ENCODE measurements at regions not wholly inside any gene's neighbourhood (a gene's known extent, or its start where the extent isn't known, plus 50 kb on each side); places are given as distances from the start of the nearest gene placed in this dataset.
"Not testable (repeated sequence)": the region's sequence is repeated elsewhere in the genome, so short reads cannot be mapped to it uniquely, and the experiment has no call there.

DNA sequence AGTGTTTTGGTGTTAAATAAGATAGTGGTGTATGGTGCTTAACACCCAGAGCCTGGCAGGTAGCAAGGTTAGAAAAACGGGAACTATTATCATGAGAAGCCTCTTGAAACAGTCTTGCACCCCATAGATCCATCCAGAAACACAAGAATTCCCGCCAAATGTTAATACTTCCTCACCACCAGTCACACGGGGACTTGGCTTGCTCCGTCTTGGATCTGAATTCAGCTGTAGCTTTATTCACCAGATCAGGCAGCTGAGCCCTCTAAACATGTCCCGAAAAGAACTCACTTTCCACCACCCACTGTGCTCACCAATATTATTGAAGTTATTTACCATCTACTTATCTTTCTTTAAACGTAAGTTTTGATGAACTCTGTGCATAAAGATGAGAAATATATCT is 101.6 kb upstream of the PTPN3 start:
- no peak for DNase-seq

DNA sequence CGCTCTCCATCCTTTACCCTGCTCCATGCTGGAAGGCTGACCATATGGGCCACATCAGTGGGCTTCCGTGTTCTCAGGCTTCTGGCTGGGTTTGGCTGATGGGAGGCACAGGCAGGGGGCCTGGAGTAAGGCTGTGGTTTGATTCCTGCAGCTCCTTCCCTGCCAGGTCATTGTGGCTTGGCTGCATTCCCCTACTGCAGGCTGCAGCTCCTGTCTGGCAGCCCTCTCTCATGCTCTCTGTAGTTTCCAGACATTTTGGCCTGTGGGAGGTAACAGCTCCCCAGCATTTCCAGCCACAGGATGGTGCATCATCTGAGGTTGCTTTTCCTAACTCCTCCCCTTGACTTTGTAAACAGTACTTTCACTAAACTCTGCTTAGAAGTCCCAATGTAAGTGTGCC is 102.0 kb upstream of the PTPN3 start:
- DNase-seq: peak; percentile 70

DNA sequence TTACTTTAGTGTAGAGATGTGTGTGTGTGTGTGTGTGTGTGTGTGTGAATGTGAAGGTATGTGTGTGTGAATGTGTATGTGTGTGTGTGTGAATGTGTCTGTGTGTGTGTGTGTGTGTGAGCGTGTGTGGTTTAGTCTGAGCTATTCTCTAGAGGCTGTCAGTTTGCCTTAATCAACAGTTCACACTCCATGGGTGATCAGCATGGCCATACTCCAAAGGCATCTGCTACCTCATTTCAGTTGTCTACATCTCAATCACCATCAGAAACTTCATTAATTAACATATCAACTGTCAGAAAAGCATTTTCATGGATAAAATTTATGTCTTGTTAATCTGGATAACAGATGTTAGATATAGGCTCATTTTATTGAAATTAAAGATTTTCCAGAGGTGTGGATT is 103.1 kb upstream of the PTPN3 start:
- DNase-seq: no peak

DNA sequence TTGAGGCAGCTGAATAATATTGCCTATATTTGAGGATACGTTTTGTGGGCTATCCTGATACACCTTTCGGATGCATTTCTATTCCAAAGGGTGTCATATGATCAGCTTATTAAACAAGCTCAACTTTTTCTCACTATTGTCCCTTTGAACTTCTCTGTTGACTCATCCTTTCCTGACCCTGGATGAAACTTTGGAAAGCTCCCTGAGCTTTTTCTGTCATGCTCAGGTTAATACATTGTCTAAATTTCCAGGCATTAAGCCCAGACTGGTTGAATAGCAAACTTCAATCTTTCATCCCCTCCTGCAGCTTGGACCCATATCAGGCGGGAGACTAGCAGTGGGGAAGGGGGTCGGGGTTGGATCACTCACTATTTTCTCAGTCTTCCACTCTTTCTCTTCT is 104.9 kb upstream of the PTPN3 start:
- no peak for DNase-seq

DNA sequence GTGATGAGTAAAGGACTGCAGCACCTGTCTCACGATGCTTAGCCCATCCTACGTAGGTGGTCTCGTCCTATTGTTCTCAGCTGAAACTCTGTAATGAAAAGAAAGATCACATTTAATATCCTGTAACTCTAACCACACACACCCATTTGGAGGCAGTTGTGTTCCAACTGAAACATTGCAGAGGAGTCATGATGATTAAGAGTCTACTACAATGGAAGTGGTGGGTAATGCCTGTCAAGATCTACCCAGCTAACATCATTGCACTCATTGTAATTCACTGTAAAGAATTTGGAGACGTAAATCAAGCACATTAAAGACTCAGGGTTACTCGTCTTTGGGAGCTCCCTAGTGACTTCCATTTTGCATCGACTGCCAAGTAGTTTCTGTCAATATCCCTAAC is 106.0 kb upstream of the PTPN3 start:
- DNase-seq: no peak

DNA sequence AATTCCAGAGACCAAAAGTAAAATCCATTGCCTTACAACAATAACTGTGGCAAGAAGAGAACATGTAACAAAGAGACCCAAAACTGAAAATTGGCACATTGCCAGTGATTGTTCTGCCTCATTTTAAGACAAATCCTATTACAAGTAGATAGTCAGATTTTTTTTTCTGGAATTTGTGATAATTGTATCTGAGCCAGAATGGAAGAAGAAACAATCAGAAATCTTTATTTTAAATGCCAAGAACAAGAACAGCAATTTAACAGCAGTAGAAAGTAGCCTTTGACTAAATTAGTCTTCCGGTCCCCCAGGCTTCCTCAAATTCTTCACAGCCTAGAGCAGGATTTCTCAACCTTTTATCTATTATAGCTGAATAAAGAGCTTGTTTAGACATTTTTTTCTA is 106.7 kb upstream of the PTPN3 start:
- no peak for DNase-seq

DNA sequence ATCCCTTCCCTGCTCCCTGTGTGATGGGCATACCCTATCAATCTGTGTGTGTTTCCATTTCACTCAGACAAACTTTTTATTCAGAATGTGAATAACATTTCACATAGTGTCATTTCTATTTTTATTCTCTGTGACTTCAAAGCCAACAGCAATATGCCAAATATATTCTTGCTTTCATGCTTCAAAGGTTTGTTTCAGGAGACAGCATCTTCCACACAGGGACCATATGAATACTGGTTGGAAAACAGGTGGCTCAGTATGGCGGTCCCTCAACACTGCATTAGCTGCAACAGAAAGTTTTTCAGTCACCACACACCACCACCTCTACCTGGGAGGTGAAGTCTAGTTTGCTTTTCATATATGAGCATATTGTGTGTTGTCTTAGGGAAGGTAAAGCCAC is 111.0 kb upstream of the PTPN3 start:
- DNase-seq: no peak

DNA sequence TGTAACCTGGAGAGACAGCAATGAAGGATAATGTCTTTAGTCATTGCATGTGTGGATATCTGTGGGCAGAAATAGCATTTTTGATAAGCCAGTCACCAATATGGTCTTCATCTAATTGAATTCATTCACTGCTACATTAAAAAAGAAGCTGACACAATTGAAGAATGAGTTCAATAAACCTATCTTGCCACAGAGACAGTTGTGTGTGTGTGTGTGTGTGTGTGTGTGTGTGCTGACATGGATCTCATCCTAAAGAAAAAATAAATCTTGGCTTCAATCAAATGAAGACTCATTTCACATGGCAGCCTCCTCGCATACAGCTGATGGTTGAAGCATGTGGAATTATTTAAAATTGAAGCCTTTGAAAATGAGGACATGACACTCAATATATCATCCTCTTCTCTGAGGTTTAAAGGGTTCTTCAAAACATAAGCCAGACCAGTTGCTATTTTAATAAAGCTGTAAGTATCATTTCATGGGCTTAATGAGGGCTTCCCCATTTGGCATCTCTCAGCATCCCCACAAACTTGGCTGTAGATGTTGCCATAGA is 118.5 kb upstream of the PTPN3 start:
- DNase-seq: no peak

DNA sequence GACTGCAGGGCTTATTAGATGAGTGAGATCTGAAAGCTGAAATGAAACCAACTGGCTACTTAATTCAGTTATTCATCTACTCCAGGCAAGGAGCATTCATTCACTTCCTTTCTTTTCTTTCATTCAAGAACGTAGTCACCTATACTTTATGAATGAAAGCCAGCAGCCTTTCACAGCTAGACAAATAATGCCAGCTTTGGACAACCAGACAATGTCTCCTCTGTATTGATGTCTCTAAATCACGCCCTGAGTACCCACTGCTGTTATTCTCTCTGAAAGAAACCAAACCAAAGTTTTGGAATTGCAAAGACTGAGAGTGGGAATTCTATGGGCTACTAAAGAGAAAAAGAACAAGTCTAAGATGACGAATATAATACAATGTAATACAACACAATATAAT is 121.2 kb upstream of the PTPN3 start:
- no peak for DNase-seq

DNA sequence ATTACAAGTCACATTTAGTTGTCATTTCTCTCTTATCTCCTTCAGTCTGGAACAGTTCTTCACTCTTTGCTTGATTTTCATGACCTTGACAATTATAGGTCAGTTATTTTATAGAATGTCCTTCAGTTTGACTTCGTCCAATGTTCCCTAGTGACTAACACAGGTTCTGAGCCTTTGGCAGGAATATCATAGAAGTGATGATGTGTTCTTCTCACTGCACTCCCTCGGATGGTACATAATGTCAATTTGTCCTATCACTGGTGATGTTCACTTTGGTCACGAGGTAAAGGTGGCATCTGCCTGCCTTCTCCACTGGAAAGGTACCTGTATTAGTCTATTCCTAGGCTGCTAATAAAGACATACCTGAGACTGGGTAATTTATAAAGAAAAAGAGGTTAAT is 126.0 kb upstream of the PTPN3 start:
- DNase-seq: no peak

DNA sequence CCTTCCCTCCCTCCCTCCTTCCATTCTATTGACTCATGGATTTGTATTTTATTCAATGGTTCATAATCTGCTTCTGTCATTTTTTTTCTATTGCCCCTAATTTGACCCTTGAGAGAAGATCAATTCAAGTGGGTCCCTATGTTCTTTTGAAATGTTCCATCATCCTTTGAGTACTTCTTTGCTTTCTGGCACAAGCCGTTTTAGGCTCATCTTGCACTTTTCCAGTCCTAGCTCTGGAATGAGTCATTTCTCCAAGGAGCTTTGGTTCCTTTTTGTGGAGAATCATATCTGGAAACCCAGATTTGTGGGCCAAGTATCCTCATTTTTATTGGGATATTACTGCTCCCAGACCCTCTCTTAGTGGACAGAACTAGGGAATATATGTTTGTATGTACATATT is 126.8 kb upstream of the PTPN3 start:
- DNase-seq: no peak

DNA sequence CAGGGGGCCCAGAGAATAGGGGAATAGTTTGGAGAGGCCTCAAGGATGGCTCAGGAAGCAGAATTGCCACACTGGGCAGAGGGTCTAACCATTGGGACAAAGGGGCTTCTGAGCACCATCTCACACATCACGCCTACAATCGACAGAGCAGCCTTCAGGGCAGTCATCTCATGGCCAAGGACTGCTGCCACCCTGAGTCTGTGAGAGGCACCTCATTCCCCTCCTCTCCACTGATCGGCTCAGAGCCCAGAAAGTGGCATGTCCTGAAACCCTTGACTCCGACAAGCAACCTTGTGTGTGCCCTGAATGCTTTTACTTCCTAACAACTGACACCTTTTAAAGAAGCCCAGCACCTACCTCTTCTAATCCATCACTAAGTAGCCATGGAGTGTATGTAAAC is 128.9 kb upstream of the PTPN3 start:
- no peak for DNase-seq

DNA sequence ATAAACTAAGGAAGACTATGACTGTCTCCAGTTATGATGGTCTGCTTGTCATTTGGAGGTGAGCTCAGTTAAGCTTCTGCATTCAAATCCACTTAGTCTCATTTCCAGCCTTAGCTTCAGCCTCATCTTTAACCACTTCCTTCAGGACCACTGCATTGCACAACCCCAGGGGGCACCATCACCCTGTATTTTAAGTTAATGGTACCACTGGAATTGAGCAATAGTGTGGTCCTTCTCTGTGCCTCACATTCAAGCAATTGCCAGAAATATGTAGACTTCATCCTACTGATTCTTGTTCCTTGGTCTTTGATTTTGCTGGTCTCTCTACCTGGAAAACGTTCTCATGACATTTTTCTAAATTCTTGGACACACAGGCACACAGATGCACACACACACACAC is 131.5 kb upstream of the PTPN3 start:
- no peak for DNase-seq

DNA sequence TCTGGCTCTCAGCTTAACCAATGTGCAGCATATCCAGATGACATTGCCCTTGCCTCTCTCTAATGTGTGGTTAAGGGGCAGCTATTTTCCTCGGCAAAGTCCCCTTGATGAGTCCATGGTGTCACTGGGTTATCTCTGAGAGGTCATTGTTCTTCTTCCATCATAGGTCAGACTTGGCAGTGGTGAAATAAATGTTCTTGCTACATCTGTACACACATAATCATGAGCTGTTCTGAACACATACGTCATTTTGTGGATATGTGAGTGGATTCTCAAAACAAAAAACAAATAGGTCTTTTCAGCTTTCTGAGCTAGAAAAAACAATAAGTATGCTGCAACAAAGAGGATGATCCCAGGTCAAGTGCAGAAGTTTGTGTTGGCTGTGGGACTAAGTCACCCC is 134.7 kb upstream of the PTPN3 start:
- no peak for DNase-seq

DNA sequence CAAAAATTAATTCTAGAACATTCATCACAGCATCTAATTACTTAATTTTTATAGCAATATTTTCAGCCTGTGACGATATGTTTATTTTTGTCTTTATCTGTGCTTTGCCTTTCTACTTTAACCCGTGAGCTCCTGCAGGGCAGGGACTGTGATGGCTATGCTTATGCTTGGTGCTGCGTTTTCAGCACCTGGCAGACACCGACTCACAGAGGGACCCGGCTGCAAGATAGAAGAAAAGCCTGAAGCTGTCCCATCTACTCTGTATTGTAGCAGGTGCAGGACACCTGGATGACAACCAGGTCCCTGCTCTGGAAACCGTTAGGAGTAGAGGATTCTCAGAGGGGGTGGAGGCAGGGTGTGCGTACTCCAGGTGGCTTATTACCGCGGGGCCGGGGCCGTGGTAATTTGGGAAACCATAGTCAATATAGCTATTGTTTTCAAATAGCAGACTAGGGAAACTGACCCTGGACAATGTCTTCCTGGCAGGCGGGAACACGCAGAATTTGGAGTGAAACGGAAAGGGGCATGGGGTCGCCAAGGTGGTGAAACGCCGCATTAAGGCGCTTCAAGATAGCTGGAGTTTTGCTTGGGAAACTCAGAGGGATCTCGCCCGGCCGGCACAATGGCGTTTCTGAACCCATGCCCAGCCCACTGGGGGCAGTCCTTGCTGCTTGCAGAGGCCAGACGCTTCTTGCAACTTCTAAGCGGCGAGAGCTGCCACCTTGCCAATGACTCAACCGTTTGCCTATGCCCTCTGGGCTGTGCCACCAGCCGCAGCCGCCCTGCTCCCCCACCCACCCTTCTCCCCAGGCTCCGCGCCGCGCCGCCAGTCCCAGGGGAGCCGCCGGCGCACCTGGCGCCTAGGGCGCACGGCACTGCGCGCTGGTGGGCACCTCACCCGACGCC is 140.1 kb upstream of the PALM2AKAP2 start:
- DNase-seq: peak; percentile 63

DNA sequence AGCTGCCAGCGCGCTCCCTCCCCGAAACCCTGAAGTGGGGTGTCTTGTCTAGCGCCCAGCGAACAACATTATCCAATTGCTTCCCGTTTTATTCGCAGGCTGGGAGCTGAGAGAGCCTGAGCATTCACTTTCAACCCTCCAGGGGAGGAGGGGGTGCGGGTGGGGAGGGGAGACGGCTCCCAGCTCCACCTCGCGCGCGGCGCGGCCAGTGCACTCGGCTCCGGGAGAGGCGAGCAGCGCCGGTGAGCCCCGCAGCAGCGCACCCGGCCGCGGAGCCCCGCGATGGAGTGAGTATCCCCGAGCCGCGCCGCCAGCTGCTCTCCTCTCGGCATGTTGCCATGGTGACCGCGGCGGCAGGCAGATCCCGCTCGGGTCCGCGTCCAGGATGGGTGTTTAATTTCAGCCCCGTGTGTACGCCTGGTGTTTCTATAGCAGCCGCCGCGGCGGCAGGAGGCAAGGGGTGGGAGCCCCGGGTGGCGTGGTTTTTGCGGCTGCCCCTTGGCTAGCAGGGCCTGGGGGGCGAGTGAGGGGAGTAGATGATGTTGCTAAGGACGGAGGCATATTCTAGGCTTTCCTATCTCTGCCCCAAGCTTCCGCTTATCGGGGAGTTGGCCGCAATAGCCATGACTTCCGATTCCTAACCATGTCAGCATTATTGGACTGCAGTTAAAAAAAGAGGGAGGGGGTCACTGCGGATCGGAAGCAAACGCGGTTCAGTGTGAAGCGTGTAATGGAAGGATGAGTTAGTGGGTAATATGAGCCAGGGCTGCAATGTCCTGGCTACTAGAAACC is 139.2 kb upstream of the PALM2AKAP2 start:
- peak; percentile 69 for DNase-seq

DNA sequence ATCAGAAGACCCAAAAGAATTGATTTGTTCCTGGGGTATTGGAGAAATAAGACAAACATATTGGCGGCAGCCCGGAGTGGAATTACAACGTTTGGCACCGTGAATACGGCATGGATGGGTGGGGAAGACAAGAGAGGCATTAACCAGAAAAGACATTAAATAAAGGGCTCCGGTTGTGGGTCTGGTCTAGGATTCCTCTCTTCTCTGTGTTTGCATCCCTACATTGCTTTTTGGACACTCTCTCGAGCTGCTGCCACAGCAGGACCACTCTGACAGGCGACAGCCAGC is 138.7 kb upstream of the PALM2AKAP2 start:
- DNase-seq: no peak

DNA sequence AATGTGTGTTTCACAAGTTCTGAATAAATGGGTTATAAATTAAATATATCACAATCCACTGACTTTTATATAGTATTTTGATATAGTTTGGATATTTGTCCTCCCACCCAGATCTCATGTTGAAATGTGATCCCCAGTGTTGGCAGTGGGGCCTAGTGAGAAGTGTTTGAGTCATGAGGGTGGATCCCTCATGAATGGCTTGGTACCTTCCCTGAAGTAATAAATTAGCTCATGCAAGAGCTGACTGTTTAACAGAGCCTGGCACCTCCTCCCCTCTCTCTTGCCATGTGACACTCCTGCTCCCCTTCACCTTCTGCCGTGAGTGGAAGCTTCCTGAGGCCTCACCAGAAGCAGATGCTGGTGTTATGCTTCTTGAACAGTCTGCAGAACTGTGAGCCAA is 127.9 kb upstream of the PALM2AKAP2 start:
- no peak for DNase-seq

DNA sequence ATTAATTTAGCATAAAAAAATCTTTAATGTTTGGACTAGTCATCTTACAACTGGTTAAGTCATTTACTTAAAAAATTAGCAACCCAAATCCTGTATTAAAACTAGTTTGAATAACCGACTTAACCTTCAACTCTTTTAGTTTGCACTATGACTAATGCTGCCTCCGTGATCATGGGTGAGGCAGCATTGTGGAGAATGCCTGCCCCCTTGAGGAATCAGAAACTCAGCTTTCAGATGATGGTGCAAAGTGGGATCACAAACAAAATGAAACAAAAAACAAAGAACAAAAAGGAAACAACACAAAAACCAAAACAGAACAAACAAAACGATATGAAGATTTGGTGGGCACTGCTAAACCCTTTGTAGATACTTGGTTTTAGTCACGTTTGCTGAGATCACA is 127.0 kb upstream of the PALM2AKAP2 start:
- DNase-seq: no peak

DNA sequence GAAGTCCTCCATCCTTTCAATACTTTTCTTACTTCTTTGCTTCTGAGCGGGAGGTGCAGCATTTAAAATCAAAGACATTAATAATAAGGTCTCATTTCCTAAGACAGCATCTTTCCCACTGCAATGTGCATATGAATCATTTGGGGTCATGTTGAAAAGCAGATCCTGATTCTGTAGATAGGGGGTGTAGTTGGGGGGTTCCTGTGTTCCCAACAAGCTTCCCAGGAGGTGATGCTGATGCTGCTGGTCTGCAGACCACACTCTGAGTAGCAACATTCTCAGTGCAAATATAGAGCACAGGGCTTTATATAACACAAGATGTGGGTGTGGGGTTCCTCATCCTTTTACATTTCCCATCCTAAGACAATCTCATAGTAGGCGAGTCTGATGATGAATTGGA is 126.5 kb upstream of the PALM2AKAP2 start:
- DNase-seq: no peak

DNA sequence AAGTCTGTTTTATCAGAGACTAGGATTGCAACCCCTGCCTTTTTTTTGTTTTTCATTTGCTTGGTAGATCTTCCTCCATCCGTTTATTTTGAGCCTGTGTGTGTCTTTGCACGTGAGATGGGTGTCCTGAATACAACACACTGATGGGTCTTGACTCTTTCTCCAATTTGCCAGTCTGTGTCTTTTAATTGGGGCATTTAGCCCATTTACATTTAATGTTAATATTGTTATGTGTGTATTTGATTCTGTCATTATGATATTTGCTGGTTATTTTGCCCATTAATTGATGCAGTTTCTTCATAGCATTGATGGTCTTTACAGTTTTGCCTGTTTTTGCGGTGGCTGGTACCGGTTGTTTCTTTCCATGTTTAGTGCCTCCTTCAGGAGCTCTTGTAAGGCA is 116.0 kb upstream of the PALM2AKAP2 start:
- not testable (repeated sequence) for DNase-seq

DNA sequence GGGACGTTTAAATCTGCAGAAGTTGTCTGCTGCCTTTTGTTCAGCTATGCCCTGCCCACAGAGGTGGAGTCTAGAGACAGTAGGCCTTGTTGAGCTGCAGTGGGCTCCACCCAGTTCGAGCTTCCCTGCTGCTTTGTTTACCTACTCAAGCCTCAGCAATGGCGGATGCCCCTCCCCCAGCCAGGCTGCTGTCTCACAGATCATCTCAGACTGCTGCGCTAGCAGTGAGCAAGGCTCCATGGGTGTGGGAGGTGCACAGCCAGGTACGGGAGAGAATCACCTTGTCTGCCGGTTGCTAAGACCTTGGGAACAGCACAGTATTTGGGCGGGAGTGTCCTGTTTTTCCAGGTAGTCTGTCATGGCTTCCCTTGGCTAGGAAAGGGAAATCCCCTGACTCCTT is 114.3 kb upstream of the PALM2AKAP2 start:
- DNase-seq: not testable (repeated sequence)

DNA sequence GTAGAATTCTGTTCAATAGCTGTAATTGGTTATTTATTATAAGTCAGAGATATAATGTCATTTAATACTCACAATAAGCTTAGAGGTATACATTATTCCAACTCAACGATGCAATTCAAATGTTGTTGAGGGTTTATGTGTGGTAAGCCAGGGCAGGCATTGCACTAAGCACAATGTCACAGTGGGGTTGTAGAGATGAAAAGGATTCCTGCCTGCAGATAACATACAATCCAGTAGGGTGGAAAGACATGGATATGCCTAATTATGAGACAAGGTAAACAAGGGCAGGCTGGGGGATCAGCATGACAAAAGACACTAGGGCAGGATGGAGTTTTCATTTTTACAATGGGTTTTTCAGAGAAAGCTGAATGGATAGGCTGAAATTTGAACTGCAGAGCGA is 98.7 kb upstream of the PALM2AKAP2 start:
- no peak for DNase-seq

DNA sequence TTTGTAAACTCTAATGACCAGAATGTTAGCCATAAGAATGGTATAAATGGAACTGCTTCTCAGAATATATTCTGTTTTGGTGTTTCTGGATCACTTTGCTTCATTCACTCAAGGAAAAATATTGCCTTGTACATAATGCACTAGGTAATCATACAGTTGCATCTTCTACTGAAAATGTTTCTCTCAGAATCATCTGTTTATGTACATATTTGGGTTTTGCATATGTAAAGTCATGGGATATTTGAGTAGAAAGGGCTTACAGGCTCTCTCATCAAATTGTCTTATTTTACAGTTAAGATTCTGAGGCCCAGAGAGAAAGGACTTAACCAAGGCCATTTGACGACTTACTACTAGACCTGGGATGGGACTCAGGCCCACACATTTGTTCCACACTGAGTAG is 97.8 kb upstream of the PALM2AKAP2 start:
- DNase-seq: no peak
